ENCODE measurements at regions not wholly inside any gene's neighbourhood (a gene's known extent, or its start where the extent isn't known, plus 50 kb on each side); places are given as distances from the start of the nearest gene placed in this dataset.

DNA sequence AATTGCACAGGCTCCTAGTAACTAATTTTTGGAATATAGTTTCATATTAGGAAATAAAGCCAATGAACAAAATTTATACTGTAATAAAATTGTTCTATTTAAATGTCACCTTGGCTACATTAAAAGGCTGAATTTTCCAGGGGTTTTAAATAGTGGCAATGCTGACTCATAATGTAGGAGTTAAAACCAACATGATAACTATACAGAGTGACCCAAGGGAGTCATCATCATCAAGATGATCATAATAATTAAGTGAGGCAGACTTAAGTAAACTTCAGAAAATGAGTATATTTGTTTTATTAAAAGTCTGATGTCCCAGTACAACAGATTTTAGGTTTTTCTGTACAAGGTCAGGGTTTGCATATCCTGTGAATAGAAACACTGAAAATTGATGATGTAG is 183.4 kb downstream of the PLPPR4 start:
- DNase-seq (ENCODE audit: low spot score), result no peak
- no peak overlapping the region for H3K27ac Mint-ChIP-seq
- ChIA-PET CTCF (no interaction called here), POLR2A (no interaction called here)
- no peak overlapping the region for H3K4me3 Mint-ChIP-seq
- ATAC-seq, result no peak
- H3K9me3 Mint-ChIP-seq, result peaks cover 12% of the 10 kb centered on the region; the same call in 1 of the 2 replicates
- TF ChIP-seq, protein P1, sequence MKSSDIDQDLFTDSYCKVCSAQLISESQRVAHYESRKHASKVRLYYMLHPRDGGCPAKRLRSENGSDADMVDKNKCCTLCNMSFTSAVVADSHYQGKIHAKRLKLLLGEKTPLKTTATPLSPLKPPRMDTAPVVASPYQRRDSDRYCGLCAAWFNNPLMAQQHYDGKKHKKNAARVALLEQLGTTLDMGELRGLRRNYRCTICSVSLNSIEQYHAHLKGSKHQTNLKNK (CRISPR knock-in tag; IDR thresholded peaks at IDR 0.05), result no peak
- TF ChIP-seq, protein P2, sequence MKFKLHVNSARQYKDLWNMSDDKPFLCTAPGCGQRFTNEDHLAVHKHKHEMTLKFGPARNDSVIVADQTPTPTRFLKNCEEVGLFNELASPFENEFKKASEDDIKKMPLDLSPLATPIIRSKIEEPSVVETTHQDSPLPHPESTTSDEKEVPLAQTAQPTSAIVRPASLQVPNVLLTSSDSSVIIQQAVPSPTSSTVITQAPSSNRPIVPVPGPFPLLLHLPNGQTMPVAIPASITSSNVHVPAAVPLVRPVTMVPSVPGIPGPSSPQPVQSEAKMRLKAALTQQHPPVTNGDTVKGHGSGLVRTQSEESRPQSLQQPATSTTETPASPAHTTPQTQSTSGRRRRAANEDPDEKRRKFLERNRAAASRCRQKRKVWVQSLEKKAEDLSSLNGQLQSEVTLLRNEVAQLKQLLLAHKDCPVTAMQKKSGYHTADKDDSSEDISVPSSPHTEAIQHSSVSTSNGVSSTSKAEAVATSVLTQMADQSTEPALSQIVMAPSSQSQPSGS (CRISPR knock-in tag; IDR thresholded peaks at IDR 0.05; ENCODE audit: borderline replicate concordance, low read depth), result no peak
- TF ChIP-seq, protein P3, sequence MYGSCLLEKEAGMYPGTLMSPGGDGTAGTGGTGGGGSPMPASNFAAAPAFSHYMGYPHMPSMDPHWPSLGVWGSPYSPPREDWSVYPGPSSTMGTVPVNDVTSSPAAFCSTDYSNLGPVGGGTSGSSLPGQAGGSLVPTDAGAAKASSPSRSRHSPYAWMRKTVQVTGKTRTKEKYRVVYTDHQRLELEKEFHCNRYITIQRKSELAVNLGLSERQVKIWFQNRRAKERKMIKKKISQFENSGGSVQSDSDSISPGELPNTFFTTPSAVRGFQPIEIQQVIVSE (CRISPR knock-in tag; IDR thresholded peaks at IDR 0.05; ENCODE audit: borderline replicate concordance), result no peak
- no peak for TF ChIP-seq TCF7 (CRISPR knock-in tag; IDR thresholded peaks at IDR 0.05; ENCODE audit: low read depth)
- TF ChIP-seq ETV6 (CRISPR knock-in tag; IDR thresholded peaks at IDR 0.05), result no peak
- TF ChIP-seq, protein P4, sequence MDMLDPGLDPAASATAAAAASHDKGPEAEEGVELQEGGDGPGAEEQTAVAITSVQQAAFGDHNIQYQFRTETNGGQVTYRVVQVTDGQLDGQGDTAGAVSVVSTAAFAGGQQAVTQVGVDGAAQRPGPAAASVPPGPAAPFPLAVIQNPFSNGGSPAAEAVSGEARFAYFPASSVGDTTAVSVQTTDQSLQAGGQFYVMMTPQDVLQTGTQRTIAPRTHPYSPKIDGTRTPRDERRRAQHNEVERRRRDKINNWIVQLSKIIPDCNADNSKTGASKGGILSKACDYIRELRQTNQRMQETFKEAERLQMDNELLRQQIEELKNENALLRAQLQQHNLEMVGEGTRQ (CRISPR knock-in tag; IDR thresholded peaks at IDR 0.05), result no peak
- no peak for TF ChIP-seq NR1H2 (CRISPR knock-in tag; IDR thresholded peaks at IDR 0.05)
- TF ChIP-seq, protein P5, sequence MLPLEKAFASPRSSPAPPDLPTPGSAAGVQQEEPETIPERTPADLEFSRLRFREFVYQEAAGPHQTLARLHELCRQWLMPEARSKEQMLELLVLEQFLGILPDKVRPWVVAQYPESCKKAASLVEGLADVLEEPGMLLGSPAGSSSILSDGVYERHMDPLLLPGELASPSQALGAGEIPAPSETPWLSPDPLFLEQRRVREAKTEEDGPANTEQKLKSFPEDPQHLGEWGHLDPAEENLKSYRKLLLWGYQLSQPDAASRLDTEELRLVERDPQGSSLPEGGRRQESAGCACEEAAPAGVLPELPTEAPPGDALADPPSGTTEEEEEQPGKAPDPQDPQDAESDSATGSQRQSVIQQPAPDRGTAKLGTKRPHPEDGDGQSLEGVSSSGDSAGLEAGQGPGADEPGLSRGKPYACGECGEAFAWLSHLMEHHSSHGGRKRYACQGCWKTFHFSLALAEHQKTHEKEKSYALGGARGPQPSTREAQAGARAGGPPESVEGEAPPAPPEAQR (CRISPR knock-in tag; IDR thresholded peaks at IDR 0.05), result no peak
- no peak for TF ChIP-seq FOXP1 (CRISPR knock-in tag; IDR thresholded peaks at IDR 0.05; ENCODE audit: borderline replicate concordance)
- no peaks in the 10 kb centered on the region for H3K36me3 Mint-ChIP-seq
- no peaks in the 10 kb centered on the region for H3K27me3 Mint-ChIP-seq (ENCODE audit: low read depth)
- no peaks in the 10 kb centered on the region for H3K4me1 Mint-ChIP-seq

DNA sequence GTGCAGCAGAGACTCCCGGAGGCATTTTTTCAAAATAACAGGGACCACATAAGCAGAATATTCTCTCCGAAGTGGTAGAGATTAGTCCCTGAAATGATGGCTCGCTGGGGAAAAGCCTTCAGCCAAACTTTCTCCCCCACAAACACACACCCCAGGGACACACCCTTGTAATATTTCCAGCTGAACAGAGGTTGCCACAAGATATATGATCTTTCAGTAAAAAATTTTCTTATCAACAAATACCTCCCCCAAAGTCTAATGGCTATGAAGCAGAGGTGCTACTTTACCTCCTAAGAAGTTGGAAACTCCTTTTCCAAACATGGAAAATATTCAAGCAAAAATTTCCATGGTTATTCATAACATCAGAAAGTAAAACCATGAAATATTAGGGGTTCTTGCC is 190.2 kb upstream of the PALMD start:
- Mint-ChIP-seq H3K9me3 (no peaks in the 10 kb centered on the region), H3K4me3 (no peak overlapping the region), H3K27me3 (ENCODE audit: low read depth) (no peaks in the 10 kb centered on the region), H3K4me1 (peaks cover 10% of the 10 kb centered on the region), H3K27ac (no peak overlapping the region), H3K36me3 (no peaks in the 10 kb centered on the region)
- ATAC-seq (no peak), DNase-seq (ENCODE audit: low spot score) (no peak)
- CTCF ChIA-PET, result interaction anchor here (1.6 kb wide), 1 partner anchor 230 kb away, joined by 4 read pairs; no protein-coding TSS in a partner anchor
- POLR2A ChIA-PET, result no interaction called here
- TF ChIP-seq ZNF416 (CRISPR knock-in tag; IDR thresholded peaks at IDR 0.05) (no peak), NR2C2 (CRISPR knock-in tag; IDR thresholded peaks at IDR 0.05) (no peak), GRHL2 (CRISPR knock-in tag; IDR thresholded peaks at IDR 0.05; ENCODE audit: insufficient replicate concordance, severe bottlenecking) (no peak), TCF7 (CRISPR knock-in tag; IDR thresholded peaks at IDR 0.05; ENCODE audit: low read depth) (no peak), MXD4 (CRISPR knock-in tag; IDR thresholded peaks at IDR 0.05; ENCODE audit: borderline replicate concordance) (no peak), NR3C1 (CRISPR knock-in tag; conservative IDR thresholded peaks at IDR 0.05; ENCODE audit: low read depth) (no peak), ZNF219 (CRISPR knock-in tag; IDR thresholded peaks at IDR 0.05; ENCODE audit: borderline replicate concordance) (no peak), KAT7 (CRISPR knock-in tag; IDR thresholded peaks at IDR 0.05; ENCODE audit: borderline replicate concordance) (no peak), CBFB (CRISPR knock-in tag; IDR thresholded peaks at IDR 0.05; ENCODE audit: low read depth) (no peak), TP53 (CRISPR knock-in tag; IDR thresholded peaks at IDR 0.05) (no peak), ZNF138 (CRISPR knock-in tag; conservative IDR thresholded peaks at IDR 0.05) (no peak)
- TF ChIP-seq, protein P4 (CRISPR knock-in tag; IDR thresholded peaks at IDR 0.05), result no peak
- TF ChIP-seq, protein P3 (CRISPR knock-in tag; IDR thresholded peaks at IDR 0.05; ENCODE audit: borderline replicate concordance), result no peak
- TF ChIP-seq, protein P6, sequence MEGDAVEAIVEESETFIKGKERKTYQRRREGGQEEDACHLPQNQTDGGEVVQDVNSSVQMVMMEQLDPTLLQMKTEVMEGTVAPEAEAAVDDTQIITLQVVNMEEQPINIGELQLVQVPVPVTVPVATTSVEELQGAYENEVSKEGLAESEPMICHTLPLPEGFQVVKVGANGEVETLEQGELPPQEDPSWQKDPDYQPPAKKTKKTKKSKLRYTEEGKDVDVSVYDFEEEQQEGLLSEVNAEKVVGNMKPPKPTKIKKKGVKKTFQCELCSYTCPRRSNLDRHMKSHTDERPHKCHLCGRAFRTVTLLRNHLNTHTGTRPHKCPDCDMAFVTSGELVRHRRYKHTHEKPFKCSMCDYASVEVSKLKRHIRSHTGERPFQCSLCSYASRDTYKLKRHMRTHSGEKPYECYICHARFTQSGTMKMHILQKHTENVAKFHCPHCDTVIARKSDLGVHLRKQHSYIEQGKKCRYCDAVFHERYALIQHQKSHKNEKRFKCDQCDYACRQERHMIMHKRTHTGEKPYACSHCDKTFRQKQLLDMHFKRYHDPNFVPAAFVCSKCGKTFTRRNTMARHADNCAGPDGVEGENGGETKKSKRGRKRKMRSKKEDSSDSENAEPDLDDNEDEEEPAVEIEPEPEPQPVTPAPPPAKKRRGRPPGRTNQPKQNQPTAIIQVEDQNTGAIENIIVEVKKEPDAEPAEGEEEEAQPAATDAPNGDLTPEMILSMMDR (IDR thresholded peaks at IDR 0.05), result no peak
- TF ChIP-seq, protein P7, sequence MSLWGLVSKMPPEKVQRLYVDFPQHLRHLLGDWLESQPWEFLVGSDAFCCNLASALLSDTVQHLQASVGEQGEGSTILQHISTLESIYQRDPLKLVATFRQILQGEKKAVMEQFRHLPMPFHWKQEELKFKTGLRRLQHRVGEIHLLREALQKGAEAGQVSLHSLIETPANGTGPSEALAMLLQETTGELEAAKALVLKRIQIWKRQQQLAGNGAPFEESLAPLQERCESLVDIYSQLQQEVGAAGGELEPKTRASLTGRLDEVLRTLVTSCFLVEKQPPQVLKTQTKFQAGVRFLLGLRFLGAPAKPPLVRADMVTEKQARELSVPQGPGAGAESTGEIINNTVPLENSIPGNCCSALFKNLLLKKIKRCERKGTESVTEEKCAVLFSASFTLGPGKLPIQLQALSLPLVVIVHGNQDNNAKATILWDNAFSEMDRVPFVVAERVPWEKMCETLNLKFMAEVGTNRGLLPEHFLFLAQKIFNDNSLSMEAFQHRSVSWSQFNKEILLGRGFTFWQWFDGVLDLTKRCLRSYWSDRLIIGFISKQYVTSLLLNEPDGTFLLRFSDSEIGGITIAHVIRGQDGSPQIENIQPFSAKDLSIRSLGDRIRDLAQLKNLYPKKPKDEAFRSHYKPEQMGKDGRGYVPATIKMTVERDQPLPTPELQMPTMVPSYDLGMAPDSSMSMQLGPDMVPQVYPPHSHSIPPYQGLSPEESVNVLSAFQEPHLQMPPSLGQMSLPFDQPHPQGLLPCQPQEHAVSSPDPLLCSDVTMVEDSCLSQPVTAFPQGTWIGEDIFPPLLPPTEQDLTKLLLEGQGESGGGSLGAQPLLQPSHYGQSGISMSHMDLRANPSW (CRISPR knock-in tag; conservative IDR thresholded peaks at IDR 0.05; ENCODE audit: low read depth), result no peak

All from WTC11 (cell line).